ENCODE measurements at regions not wholly inside any gene's neighbourhood (a gene's known extent, or its start where the extent isn't known, plus 50 kb on each side); places are given as distances from the start of the nearest gene placed in this dataset.

DNA sequence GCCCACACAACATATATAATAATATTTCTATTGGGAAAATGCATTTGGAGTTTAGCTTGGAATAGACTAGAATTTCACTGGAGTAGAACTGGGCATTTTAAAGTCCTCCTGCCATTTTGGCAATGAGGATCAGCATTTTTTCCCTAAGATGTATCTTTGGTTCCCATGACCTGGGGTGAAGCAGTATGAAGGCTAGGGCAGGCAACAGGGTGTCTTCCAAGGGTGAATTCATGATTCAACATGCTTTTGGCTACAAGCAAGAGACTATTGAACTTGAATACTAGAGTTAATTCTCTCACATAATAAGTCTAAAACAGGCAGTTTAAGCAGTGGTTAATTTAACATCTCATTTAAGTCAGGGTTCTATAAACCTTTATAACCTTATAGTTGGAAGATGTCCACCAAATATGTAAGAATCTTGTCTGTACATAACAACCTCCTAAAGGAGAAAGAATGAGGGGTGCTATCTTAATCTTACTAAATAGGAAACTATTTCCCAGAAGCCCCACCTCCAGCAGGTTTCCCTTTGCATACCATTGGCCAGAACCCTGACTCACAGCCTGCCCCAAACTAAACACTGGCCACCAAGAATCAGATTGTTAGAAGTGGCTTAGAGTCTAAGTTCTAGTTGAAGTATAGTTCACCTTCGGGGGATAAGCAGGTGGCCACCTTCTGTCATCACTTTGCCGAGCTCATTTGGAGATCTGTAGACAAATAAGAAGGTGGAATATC, 96.0 kb upstream of the PRPS1L1 start (continued):
- TF ChIP-seq ZNF335 (CRISPR knock-in tag; IDR thresholded peaks at IDR 0.05) (no peak), MEIS1 (CRISPR knock-in tag; IDR thresholded peaks at IDR 0.05; ENCODE audit: borderline replicate concordance) (no peak)

- Histone ChIP-seq H2AFZ (ENCODE audit: low read length) (no peak overlapping the region), H3K4me1 (ENCODE audit: insufficient read depth, low read length) (no peaks in the 10 kb centered on the region), H3K4me2 (ENCODE audit: low read depth, low read length) (no peak overlapping the region), H3K27ac (ENCODE audit: extremely low read length, insufficient read depth, low read length) (no peak overlapping the region), H3K27me3 (ENCODE audit: control insufficient read depth in 1 of 2, insufficient read depth in 2 of 2, low read length in 2 of 2) (no peaks in the 10 kb centered on the region), H3K4me3 (replicated peaks in 1 of 3; ENCODE audit: insufficient read depth in 1 of 3, low read depth in 2 of 3, low read length in 3 of 3) (no peak overlapping the region), H3K79me2 (ENCODE audit: insufficient read depth, low read length) (no peaks in the 10 kb centered on the region), H3K9me3 (ENCODE audit: low read length) (no peaks in the 10 kb centered on the region), H3K9ac (ENCODE audit: insufficient read depth, low read depth, low read length) (no peak overlapping the region), H3K36me3 (replicated peaks in 1 of 2; ENCODE audit: control insufficient read depth in 1 of 2, insufficient read depth in 2 of 2, low read length in 2 of 2) (no peaks in the 10 kb centered on the region), H4K20me1 (ENCODE audit: insufficient read depth, low read length) (no peaks in the 10 kb centered on the region)
- POLR2A ChIA-PET = no interaction called here
- ATAC-seq = no peak
- BruUV-seq (replicated peaks) = no TSS peak
- in situ Hi-C loops (cut with HindIII; ENCODE audit: extremely low pct_ligation_motif_present, low pct_unique_long_range_greater_than_20kb) = no loop called here
- intact Hi-C loops (cut with micrococcal nuclease; ENCODE audit: unreplicated experiment) = no loop called here
- no peak for DNase-seq (ENCODE audit: low spot score)
- CTCF ChIA-PET (ENCODE audit: low intra/inter-chr PET ratio, low total read pairs) = no interaction called here
- no peak for FAIRE-seq
- TF ChIP-seq ATF7-NPFF (CRISPR knock-in tag; IDR thresholded peaks at IDR 0.05; ENCODE audit: low read depth) (no peak), MAFG (CRISPR knock-in tag; IDR thresholded peaks at IDR 0.05) (no peak), NKX3-1 (CRISPR knock-in tag; IDR thresholded peaks at IDR 0.05) (no peak), CCAR2 (optimal IDR thresholded peaks at IDR 0.05; ENCODE audit: low read depth, low read length) (no peak), ZKSCAN8 (CRISPR knock-in tag; IDR thresholded peaks at IDR 0.05; ENCODE audit: borderline replicate concordance) (no peak), ZNF570 (CRISPR knock-in tag; IDR thresholded peaks at IDR 0.05; ENCODE audit: borderline replicate concordance) (no peak), THAP7 (CRISPR knock-in tag; IDR thresholded peaks at IDR 0.05) (no peak), FOXA1 (IDR thresholded peaks at IDR 0.05) (no peak), FOXA1 (CRISPR knock-in tag; IDR thresholded peaks at IDR 0.05) (no peak), ZNF652 (CRISPR knock-in tag; IDR thresholded peaks at IDR 0.05; ENCODE audit: borderline replicate concordance, low read depth) (no peak), TCF7L2 (IDR thresholded peaks at IDR 0.05; ENCODE audit: low read depth, low read length) (no peak), ZNF660 (CRISPR knock-in tag; IDR thresholded peaks at IDR 0.05; ENCODE audit: borderline replicate concordance, low read depth) (no peak), KDM6A (CRISPR knock-in tag; IDR thresholded peaks at IDR 0.05; ENCODE audit: low read depth) (no peak), ZNF788 (CRISPR knock-in tag; IDR thresholded peaks at IDR 0.05; ENCODE audit: borderline replicate concordance) (no peak)
- TF ChIP-seq, protein P1, sequence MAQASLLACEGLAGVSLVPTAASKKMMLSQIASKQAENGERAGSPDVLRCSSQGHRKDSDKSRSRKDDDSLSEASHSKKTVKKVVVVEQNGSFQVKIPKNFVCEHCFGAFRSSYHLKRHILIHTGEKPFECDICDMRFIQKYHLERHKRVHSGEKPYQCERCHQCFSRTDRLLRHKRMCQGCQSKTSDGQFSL (CRISPR knock-in tag; IDR thresholded peaks at IDR 0.05) = no peak
- 20% methylated on average over 2 of the region's 2 CpGs for WGBS (ENCODE audit: low lambda C conversion rate)
These were observed 97.8 kb upstream of the PRPS1L1 start for GRCh38 chr7:18125476-18125875.
